ENCODE measurements at regions not wholly inside any gene's neighbourhood (a gene's known extent, or its start where the extent isn't known, plus 50 kb on each side); places are given as distances from the start of the nearest gene placed in this dataset.
"Not testable (repeated sequence)": the region's sequence is repeated elsewhere in the genome, so short reads cannot be mapped to it uniquely, and the experiment has no call there.

DNA sequence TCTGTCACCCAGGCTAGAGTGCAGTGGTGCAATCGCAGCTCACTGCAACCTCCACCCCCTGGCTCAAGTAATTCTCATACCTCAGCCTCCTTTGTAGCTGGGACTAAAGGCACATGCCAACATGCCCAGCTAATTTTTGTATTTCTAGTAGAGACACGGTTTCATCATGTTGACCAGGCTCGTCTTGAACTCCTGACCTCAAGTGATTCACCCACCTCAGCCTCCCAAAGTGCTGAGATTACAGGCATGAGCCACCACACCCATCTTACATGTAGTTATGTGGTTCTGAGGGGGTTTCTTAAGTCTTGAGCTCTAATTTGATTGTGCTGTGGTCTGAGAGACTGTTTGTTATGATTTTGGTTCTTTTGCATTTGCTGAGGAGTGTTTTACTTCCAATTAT, 57.3 kb upstream of the USP15 start:
- not testable (repeated sequence) for H3K4me1 ChIP-seq (replicated peaks in 1 of 2; ENCODE audit: control insufficient read depth in 2 of 2, insufficient read depth in 2 of 2, low read length in 2 of 2)

GRCh38 chr12:62205346-62205745, 54.9 kb upstream of the USP15 start:
- no TSS peak for BruUV-seq (replicated peaks)
- whole genome bisulfite sequencing (ENCODE audit: insufficient coverage, low coverage, missing lambda C conversion rate): 0% methylated on average over 1 of the region's 1 CpG
- no peak overlapping the region for H3K4me3 ChIP-seq
- no peak for FAIRE-seq
- H3K27me3 ChIP-seq (ENCODE audit: control insufficient read depth in 2 of 2, insufficient read depth in 2 of 2, low read length in 2 of 2): no peaks in the 10 kb centered on the region
- no peak overlapping the region for H3K27ac ChIP-seq (ENCODE audit: extremely low read depth, low read depth, low read length)
- in situ Hi-C loops (cut with MboI) (no loop called here), intact Hi-C loops (cut with micrococcal nuclease) (no loop called here)
- CTCF ChIA-PET (ENCODE audit: low intra/inter-chr PET ratio): no interaction called here
- no peak for ATAC-seq
- H3K4me1 ChIP-seq (replicated peaks in 1 of 2; ENCODE audit: control insufficient read depth in 2 of 2, insufficient read depth in 2 of 2, low read length in 2 of 2): no peaks in the 10 kb centered on the region
- H3K4me2 ChIP-seq (ENCODE audit: insufficient read depth, low read length): no peak overlapping the region
- H3K36me3 ChIP-seq (ENCODE audit: control insufficient read depth, insufficient read depth, low read length): no peaks in the 10 kb centered on the region
- H3K9me1 ChIP-seq (ENCODE audit: control insufficient read depth, insufficient read depth, low read length): no peaks in the 10 kb centered on the region
- DNase-seq (ENCODE audit: extremely low read depth in 1 of 4, low spot score in 3 of 4): no peak
- no peak overlapping the region for H2AFZ ChIP-seq (ENCODE audit: low read depth, low read length)
- POLR2A ChIA-PET: no interaction called here
- H3K9ac ChIP-seq (ENCODE audit: insufficient read depth in 1 of 2, low read depth in 2 of 2, low read length in 2 of 2): no peak overlapping the region
- H3K9me3 ChIP-seq (replicated peaks; ENCODE audit: control insufficient read depth, insufficient read depth, low read depth, low read length): no peaks in the 10 kb centered on the region
- no peaks in the 10 kb centered on the region for H4K20me1 ChIP-seq (replicated peaks; ENCODE audit: control insufficient read depth, insufficient read depth, low read length)
- H3K79me2 ChIP-seq (ENCODE audit: control insufficient read depth, insufficient read depth, low read length): no peaks in the 10 kb centered on the region
- TF ChIP-seq, protein P1, sequence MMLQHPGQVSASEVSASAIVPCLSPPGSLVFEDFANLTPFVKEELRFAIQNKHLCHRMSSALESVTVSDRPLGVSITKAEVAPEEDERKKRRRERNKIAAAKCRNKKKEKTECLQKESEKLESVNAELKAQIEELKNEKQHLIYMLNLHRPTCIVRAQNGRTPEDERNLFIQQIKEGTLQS (IDR thresholded peaks at IDR 0.05): no peak
- TF ChIP-seq, protein P1 (CRISPR knock-in tag; conservative IDR thresholded peaks at IDR 0.05): no peak
- TF ChIP-seq HSF4 (CRISPR knock-in tag; IDR thresholded peaks at IDR 0.05; ENCODE audit: borderline replicate concordance): no peak
- no peak for TF ChIP-seq FIP1L1 (IDR thresholded peaks at IDR 0.05; ENCODE audit: low read depth, low read length, poor library complexity, severe bottlenecking)
- no peak for TF ChIP-seq TCFL5 (CRISPR knock-in tag; conservative IDR thresholded peaks at IDR 0.05)
- no peak for TF ChIP-seq SP2 (IDR thresholded peaks at IDR 0.05; ENCODE audit: extremely low read depth, low read depth, low read length, poor library complexity, severe bottlenecking)
- TF ChIP-seq BACH1 (tag; IDR thresholded peaks at IDR 0.05): no peak
- no peak for TF ChIP-seq ZNF79 (CRISPR knock-in tag; IDR thresholded peaks at IDR 0.05; ENCODE audit: low read depth)
- no peak for TF ChIP-seq ETV1 (tag; conservative IDR thresholded peaks at IDR 0.05; ENCODE audit: low read depth)
- TF ChIP-seq STAT6 (CRISPR knock-in tag; IDR thresholded peaks at IDR 0.05): no peak
- TF ChIP-seq HLTF (IDR thresholded peaks at IDR 0.05): no peak
- TF ChIP-seq FOXA1 (IDR thresholded peaks at IDR 0.05; ENCODE audit: borderline replicate concordance): no peak

More for the DNA sequence above, 57.3 kb upstream of the USP15 start:
- TF ChIP-seq KDM1A (IDR thresholded peaks at IDR 0.05): peak in 1 of 2 experiments; percentile 56; a peak in 1 of 4 replicates
- 0% methylated on average over 3 of the region's 3 CpGs for WGBS (ENCODE audit: insufficient coverage, low coverage, missing lambda C conversion rate)
- H3K4me3 ChIP-seq; H3K79me2 ChIP-seq (ENCODE audit: control insufficient read depth, insufficient read depth, low read length); H3K9ac ChIP-seq (ENCODE audit: insufficient read depth in 1 of 2, low read depth in 2 of 2, low read length in 2 of 2); DNase-seq (ENCODE audit: extremely low read depth in 1 of 4, low spot score in 3 of 4); H3K9me1 ChIP-seq (ENCODE audit: control insufficient read depth, insufficient read depth, low read length); H4K20me1 ChIP-seq (replicated peaks; ENCODE audit: control insufficient read depth, insufficient read depth, low read length); CTCF ChIA-PET (ENCODE audit: low intra/inter-chr PET ratio); H3K9me3 ChIP-seq (replicated peaks; ENCODE audit: control insufficient read depth, insufficient read depth, low read depth, low read length); BruUV-seq (replicated peaks); H3K27me3 ChIP-seq (ENCODE audit: control insufficient read depth in 2 of 2, insufficient read depth in 2 of 2, low read length in 2 of 2); ATAC-seq; H3K4me2 ChIP-seq (ENCODE audit: insufficient read depth, low read length); in situ Hi-C loops (cut with MboI); H2AFZ ChIP-seq (ENCODE audit: low read depth, low read length); FAIRE-seq; H3K36me3 ChIP-seq (ENCODE audit: control insufficient read depth, insufficient read depth, low read length); intact Hi-C loops (cut with micrococcal nuclease); H3K27ac ChIP-seq (ENCODE audit: extremely low read depth, low read depth, low read length): not testable (repeated sequence)
- POLR2A ChIA-PET: interaction anchor here (0.6 kb wide), 1 partner anchor 74 kb away, joined by 3 read pairs; no protein-coding TSS in a partner anchor

Measured in K562 (cell line).